Fibroblast of skin of left biceps (primary cell): ENCODE measurements at regions not wholly inside any gene's neighbourhood (a gene's known extent, or its start where the extent isn't known, plus 50 kb on each side); places are given as distances from the start of the nearest gene placed in this dataset.
A peak's percentile ranks its signal among the peaks of the same experiment; 100 is the strongest.

Source experiments
- DNase-seq, 2 experiments: peaks; one replicate each; pipeline ENCODE4 v3.0.0-alpha.2; 2013; ENCODE audit warnings: low read depth in 2 of 2

GRCh38 chr20:48300529-48300928 lies 515.2 kb upstream of the SULF2 start:
- no peak for DNase-seq

GRCh38 chr20:48298851-48299484 lies 513.7 kb upstream of the SULF2 start:
- peak; percentile 89 to 90 for DNase-seq

GRCh38 chr20:48298433-48298832 lies 513.2 kb upstream of the SULF2 start:
- no peak for DNase-seq

GRCh38 chr20:48295966-48296421 lies 510.7 kb upstream of the SULF2 start:
- DNase-seq: peak in 1 of 2 experiments; percentile 38

- DNase-seq: peak; percentile 92
Observed at GRCh38 chr20:48295445-48295903, 510.2 kb upstream of the SULF2 start.

GRCh38 chr20:48294942-48295341 lies 509.7 kb upstream of the SULF2 start:
- DNase-seq: no peak

GRCh38 chr20:48294196-48294595 lies 508.9 kb upstream of the SULF2 start:
- no peak for DNase-seq

- no peak for DNase-seq
Observed at GRCh38 chr20:48293671-48294070, 508.4 kb upstream of the SULF2 start.

- no peak for DNase-seq
Observed at GRCh38 chr20:48292806-48293205, 507.5 kb upstream of the SULF2 start.

- DNase-seq: no peak
Observed at GRCh38 chr20:48291896-48292295, 506.6 kb upstream of the SULF2 start.

GRCh38 chr20:48288930-48289507 lies 503.7 kb upstream of the SULF2 start:
- no peak for DNase-seq

- DNase-seq: no peak
Observed at GRCh38 chr20:48287552-48288170, 502.4 kb upstream of the SULF2 start.

GRCh38 chr20:48287021-48287494 lies 501.8 kb upstream of the SULF2 start:
- no peak for DNase-seq

GRCh38 chr20:48286601-48287000 lies 501.3 kb upstream of the SULF2 start:
- no peak for DNase-seq

- DNase-seq: no peak
Observed at GRCh38 chr20:48285656-48286055, 500.4 kb upstream of the SULF2 start.

- DNase-seq: no peak
Observed at GRCh38 chr20:48284837-48285236, 499.6 kb upstream of the SULF2 start.

- no peak for DNase-seq
Observed at GRCh38 chr20:48284315-48284714, 499.0 kb upstream of the SULF2 start.

GRCh38 chr20:48283470-48284110 lies 498.3 kb upstream of the SULF2 start:
- no peak for DNase-seq

GRCh38 chr20:48282591-48283228 lies 497.4 kb upstream of the SULF2 start:
- DNase-seq: no peak

- DNase-seq: no peak
Observed at GRCh38 chr20:48281501-48281900, 496.2 kb upstream of the SULF2 start.

GRCh38 chr20:48278961-48279481 lies 493.7 kb upstream of the SULF2 start:
- no peak for DNase-seq

- DNase-seq: no peak
Observed at GRCh38 chr20:48277266-48277665, 492.0 kb upstream of the SULF2 start.
